ENCODE measurements at regions not wholly inside any gene's neighbourhood (a gene's known extent, or its start where the extent isn't known, plus 50 kb on each side); places are given as distances from the start of the nearest gene placed in this dataset.

GRCh38 chr5:104418056-104418455 lies 855.5 kb upstream of the NUDT12 start:
- in situ Hi-C loops (cut with MboI; ENCODE audit: low sequenced_read_pairs) = loop anchor here (25.0 kb wide), 1 partner anchor 606 kb away; no protein-coding TSS in a partner anchor
- Histone ChIP-seq H4K5ac (ENCODE audit: low read depth, low read length) (no peak overlapping the region), H2AK5ac (ENCODE audit: low read depth, low read length) (no peak overlapping the region), H2BK5ac (ENCODE audit: low read depth, low read length, poor library complexity, severe bottlenecking) (no peak overlapping the region), H2AK9ac (replicated peaks; ENCODE audit: low read depth, low read length, poor library complexity) (no peak overlapping the region), H2BK15ac (ENCODE audit: low read depth, low read length) (no peak overlapping the region), H3K9me1 (ENCODE audit: insufficient read depth, low read length) (no peaks in the 10 kb centered on the region), H3K36me3 (ENCODE audit: control insufficient read depth, insufficient read depth, low read length) (no peaks in the 10 kb centered on the region), H2BK20ac (ENCODE audit: low read depth, low read length) (no peak overlapping the region), H3K4me2 (ENCODE audit: low read depth, low read length) (no peak overlapping the region), H3K4ac (ENCODE audit: low read depth, low read length) (no peak overlapping the region), H3K27me3 (ENCODE audit: control insufficient read depth, insufficient read depth, low read length) (no peaks in the 10 kb centered on the region), H3K4me3 (ENCODE audit: insufficient read depth, low read depth, low read length) (no peak overlapping the region), H3K27ac (ENCODE audit: insufficient read depth, low read length) (no peak overlapping the region), H3K18ac (ENCODE audit: low read depth, low read length) (no peak overlapping the region), H3K79me1 (ENCODE audit: low read depth in 1 of 2, low read length in 2 of 2) (no peaks in the 10 kb centered on the region), H2AFZ (replicated peaks; ENCODE audit: low read length, poor library complexity) (no peak overlapping the region), H3K4me1 (ENCODE audit: control insufficient read depth, insufficient read depth, low read length) (no peaks in the 10 kb centered on the region), H3K56ac (ENCODE audit: extremely low read depth, insufficient read depth, low read length) (no peak overlapping the region), H2BK120ac (ENCODE audit: low read depth, low read length) (no peak overlapping the region), H3K9ac (ENCODE audit: low read depth, low read length) (no peak overlapping the region), H3K14ac (replicated peaks; ENCODE audit: low read depth, low read length) (no peak overlapping the region), H3K9me3 (ENCODE audit: control insufficient read depth, insufficient read depth, low read length) (no peaks in the 10 kb centered on the region), H3K23ac (ENCODE audit: low read depth, low read length) (no peak overlapping the region), H4K8ac (ENCODE audit: low read depth in 2 of 2, low read length in 2 of 2) (no peak overlapping the region), H4K20me1 (ENCODE audit: insufficient read depth, low read length) (no peaks in the 10 kb centered on the region), H4K91ac (ENCODE audit: insufficient read depth, low read depth, low read length) (no peak overlapping the region)
- DNase-seq = no peak
- ChIA-PET CTCF (no interaction called here), POLR2A (ENCODE audit: unreplicated experiment) (no interaction called here)
- dilution Hi-C loops (cut with HindIII; ENCODE audit: low sequenced_read_pairs, unreplicated experiment) = no loop called here
- no peak for ATAC-seq (ENCODE audit: low read depth)
- intact Hi-C loops (cut with micrococcal nuclease) = no loop called here
- no CpG with 5 or more reads among the region's 1 CpG for WGBS, 2 experiments (ENCODE audit: extremely low coverage in 2 of 2, insufficient read length in 1 of 2)
- TF ChIP-seq MXI1 (IDR thresholded peaks at IDR 0.05; ENCODE audit: borderline replicate concordance, low read depth, low read length) = no peak
- TF ChIP-seq FOS (IDR thresholded peaks at IDR 0.05; ENCODE audit: low read depth, low read length) = no peak
- TF ChIP-seq CTCF (conservative IDR thresholded peaks at IDR 0.05; ENCODE audit: low read depth, low read length) = no peak
- TF ChIP-seq MAZ (IDR thresholded peaks at IDR 0.05; ENCODE audit: borderline replicate concordance, low read depth, low read length) = no peak
- no peak for TF ChIP-seq RFX5 (IDR thresholded peaks at IDR 0.05; ENCODE audit: low read depth, low read length)
- no peak for TF ChIP-seq CEBPB (IDR thresholded peaks at IDR 0.05; ENCODE audit: low read depth, low read length)
- no peak for TF ChIP-seq BHLHE40 (IDR thresholded peaks at IDR 0.05; ENCODE audit: low read depth, low read length)
- no peak for TF ChIP-seq RCOR1 (IDR thresholded peaks at IDR 0.05; ENCODE audit: insufficient replicate concordance, low read length)
- TF ChIP-seq POLR2A (IDR thresholded peaks at IDR 0.05; ENCODE audit: low read depth, low read length) = no peak
- no peak for TF ChIP-seq ELK1 (IDR thresholded peaks at IDR 0.05; ENCODE audit: borderline replicate concordance, low read depth, low read length)
- TF ChIP-seq RAD21 (IDR thresholded peaks at IDR 0.05; ENCODE audit: low read length) = no peak
- no peak for TF ChIP-seq USF2 (IDR thresholded peaks at IDR 0.05; ENCODE audit: low read depth, low read length)
- TF ChIP-seq SMC3 (IDR thresholded peaks at IDR 0.05; ENCODE audit: low read depth, low read length) = no peak
- no peak for TF ChIP-seq MAFK (IDR thresholded peaks at IDR 0.05; ENCODE audit: low read depth, low read length)
- TF ChIP-seq CHD1 (IDR thresholded peaks at IDR 0.05; ENCODE audit: low read depth, low read length) = no peak
- no peak for TF ChIP-seq NFE2L2 (IDR thresholded peaks at IDR 0.05; ENCODE audit: low read depth, low read length)
- no TSS peak for BruUV-seq (replicated peaks)

All from IMR-90 (cell line).